NCI-H2171 (cell line): ENCODE measurements at regions not wholly inside any gene's neighbourhood (a gene's known extent, or its start where the extent isn't known, plus 50 kb on each side); places are given as distances from the start of the nearest gene placed in this dataset.

Experiments used
- DNase-seq: peaks from one replicate; lab custom pipeline; 2025; lab: John Stamatoyannopoulos, UW

- DNase-seq, result no peak
Measured at GRCh38 chr13:85663856-85664255, 135.4 kb downstream of the SLITRK6 start.

GRCh38 chr13:85662186-85662585, 137.0 kb downstream of the SLITRK6 start:
- DNase-seq, result no peak

- no peak for DNase-seq
Measured at GRCh38 chr13:85661675-85662074, 137.5 kb downstream of the SLITRK6 start.

- DNase-seq, result no peak
Measured at GRCh38 chr13:85659493-85659892, 139.7 kb downstream of the SLITRK6 start.

GRCh38 chr13:85657942-85658341, 141.3 kb downstream of the SLITRK6 start:
- no peak for DNase-seq

GRCh38 chr13:85655040-85655439, 144.2 kb downstream of the SLITRK6 start:
- DNase-seq, result no peak

GRCh38 chr13:85654227-85654626, 145.0 kb downstream of the SLITRK6 start:
- DNase-seq, result no peak

- DNase-seq, result no peak
Measured at GRCh38 chr13:85653681-85654080, 145.5 kb downstream of the SLITRK6 start.

GRCh38 chr13:85652491-85652890, 146.7 kb downstream of the SLITRK6 start:
- DNase-seq, result no peak

GRCh38 chr13:85651440-85651839, 147.8 kb downstream of the SLITRK6 start:
- no peak for DNase-seq

- DNase-seq, result no peak
Measured at GRCh38 chr13:85650613-85651012, 148.6 kb downstream of the SLITRK6 start.

- no peak for DNase-seq
Measured at GRCh38 chr13:85640727-85641126, 158.5 kb downstream of the SLITRK6 start.

- DNase-seq, result no peak
Measured at GRCh38 chr13:85638815-85639393, 160.3 kb downstream of the SLITRK6 start.

GRCh38 chr13:85638265-85638664, 161.0 kb downstream of the SLITRK6 start:
- DNase-seq, result no peak

- DNase-seq, result no peak
Measured at GRCh38 chr13:85632526-85633195, 166.6 kb downstream of the SLITRK6 start.

GRCh38 chr13:85631801-85632200, 167.4 kb downstream of the SLITRK6 start:
- DNase-seq, result no peak

- no peak for DNase-seq
Measured at GRCh38 chr13:85626603-85627002, 172.6 kb downstream of the SLITRK6 start.

- no peak for DNase-seq
Measured at GRCh38 chr13:85619321-85619720, 179.9 kb downstream of the SLITRK6 start.

GRCh38 chr13:85618521-85618920, 180.7 kb downstream of the SLITRK6 start:
- no peak for DNase-seq

- no peak for DNase-seq
Measured at GRCh38 chr13:85616275-85616674, 182.9 kb downstream of the SLITRK6 start.

- DNase-seq, result no peak
Measured at GRCh38 chr13:85615031-85615430, 184.2 kb downstream of the SLITRK6 start.

- no peak for DNase-seq
Measured at GRCh38 chr13:85610024-85610423, 189.2 kb downstream of the SLITRK6 start.

GRCh38 chr13:85608255-85608829, 190.9 kb downstream of the SLITRK6 start:
- no peak for DNase-seq

GRCh38 chr13:85603735-85604134, 195.5 kb downstream of the SLITRK6 start:
- no peak for DNase-seq
